GM10266 (cell line): ENCODE measurements at regions not wholly inside any gene's neighbourhood (a gene's known extent, or its start where the extent isn't known, plus 50 kb on each side); places are given as distances from the start of the nearest gene placed in this dataset.
"Not testable (repeated sequence)": the region's sequence is repeated elsewhere in the genome, so short reads cannot be mapped to it uniquely, and the experiment has no call there.

ENCODE experiments used
- DNase-seq: peaks from one replicate; pipeline ENCODE4 v3.0.0; 2012; ENCODE audit errors: extremely low spot score
- TF ChIP-seq, protein P1 (sequence below): IDR thresholded peaks from 2 replicates; pipeline ENCODE4 v1.5.1; 2012; ENCODE audit warnings: mild to moderate bottlenecking, low read depth; ENCODE audit not compliant: control insufficient read depth, insufficient read depth; ENCODE audit errors: missing control alignments

DNA sequence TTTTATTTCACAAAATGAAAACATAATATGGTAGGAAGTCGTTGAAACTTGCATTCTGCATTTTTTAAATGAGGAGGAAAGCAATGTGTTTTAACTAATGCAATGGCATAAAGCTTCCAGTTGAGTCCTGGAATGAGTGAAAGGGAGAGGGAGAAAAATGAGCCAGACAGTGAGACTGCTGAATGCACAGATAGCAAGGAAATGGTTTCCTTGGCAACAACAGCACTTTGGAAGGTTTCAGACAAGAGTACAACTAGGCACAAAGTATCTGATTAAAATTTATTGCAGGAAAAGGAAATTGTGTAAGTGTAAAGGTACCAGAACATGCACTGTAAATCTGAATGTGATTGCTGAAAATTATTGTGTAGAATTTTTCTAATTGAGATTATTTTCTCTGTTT, 320.1 kb upstream of the KYNU start:
- TF ChIP-seq, protein P1, sequence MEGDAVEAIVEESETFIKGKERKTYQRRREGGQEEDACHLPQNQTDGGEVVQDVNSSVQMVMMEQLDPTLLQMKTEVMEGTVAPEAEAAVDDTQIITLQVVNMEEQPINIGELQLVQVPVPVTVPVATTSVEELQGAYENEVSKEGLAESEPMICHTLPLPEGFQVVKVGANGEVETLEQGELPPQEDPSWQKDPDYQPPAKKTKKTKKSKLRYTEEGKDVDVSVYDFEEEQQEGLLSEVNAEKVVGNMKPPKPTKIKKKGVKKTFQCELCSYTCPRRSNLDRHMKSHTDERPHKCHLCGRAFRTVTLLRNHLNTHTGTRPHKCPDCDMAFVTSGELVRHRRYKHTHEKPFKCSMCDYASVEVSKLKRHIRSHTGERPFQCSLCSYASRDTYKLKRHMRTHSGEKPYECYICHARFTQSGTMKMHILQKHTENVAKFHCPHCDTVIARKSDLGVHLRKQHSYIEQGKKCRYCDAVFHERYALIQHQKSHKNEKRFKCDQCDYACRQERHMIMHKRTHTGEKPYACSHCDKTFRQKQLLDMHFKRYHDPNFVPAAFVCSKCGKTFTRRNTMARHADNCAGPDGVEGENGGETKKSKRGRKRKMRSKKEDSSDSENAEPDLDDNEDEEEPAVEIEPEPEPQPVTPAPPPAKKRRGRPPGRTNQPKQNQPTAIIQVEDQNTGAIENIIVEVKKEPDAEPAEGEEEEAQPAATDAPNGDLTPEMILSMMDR = no peak
- no peak for DNase-seq

- not testable (repeated sequence) for DNase-seq
Measured at GRCh38 chr2:142545999-142546398, 331.5 kb upstream of the KYNU start.

DNA sequence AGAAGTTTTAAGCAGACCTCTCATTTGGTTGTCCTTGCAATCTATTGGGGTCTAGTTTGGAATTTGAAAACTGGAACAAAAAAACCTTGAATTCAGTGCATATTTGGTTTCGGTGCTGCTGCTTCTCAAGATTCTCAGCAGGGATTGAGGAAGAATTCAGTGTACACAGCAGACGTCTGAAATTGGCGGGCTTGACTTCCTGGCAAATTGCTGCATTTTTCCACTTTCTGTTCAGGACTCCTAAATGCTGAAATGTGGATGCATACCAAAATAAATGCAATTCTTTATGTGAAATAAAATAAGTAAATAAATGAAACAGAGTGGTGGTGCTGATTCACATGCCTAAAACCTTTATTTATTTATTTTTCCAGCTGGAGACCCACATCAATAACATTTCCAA, 332.4 kb upstream of the KYNU start:
- no peak for DNase-seq

GRCh38 chr2:142544173-142544572, 333.3 kb upstream of the KYNU start:
- DNase-seq = no peak
- TF ChIP-seq, protein P1 = no peak

More for the DNA sequence above, 332.4 kb upstream of the KYNU start:
- TF ChIP-seq, protein P1 = no peak

- DNase-seq = no peak
- TF ChIP-seq, protein P1 = no peak
Measured at GRCh38 chr2:142542431-142542910, 335.0 kb upstream of the KYNU start.

GRCh38 chr2:142536966-142537365, 340.5 kb upstream of the KYNU start:
- TF ChIP-seq, protein P1 = no peak
- DNase-seq = no peak

GRCh38 chr2:142536492-142536891, 341.0 kb upstream of the KYNU start:
- DNase-seq = no peak
- TF ChIP-seq, protein P1 = no peak

- TF ChIP-seq, protein P1 = no peak
- DNase-seq = no peak
Measured at GRCh38 chr2:142535311-142535710, 342.2 kb upstream of the KYNU start.
